Effector memory CD8-positive, alpha-beta T cell (primary cell): ENCODE measurements at regions not wholly inside any gene's neighbourhood (a gene's known extent, or its start where the extent isn't known, plus 50 kb on each side); places are given as distances from the start of the nearest gene placed in this dataset.
"Not testable (repeated sequence)": the region's sequence is repeated elsewhere in the genome, so short reads cannot be mapped to it uniquely, and the experiment has no call there.

Experiments used
- ATAC-seq: fragments of 150-1000 bp; cut with Tn5 transposase; replicated peaks from 2 replicates; pipeline ENCODE4 v1.10.0; 2021; ENCODE audit warnings: mild to moderate bottlenecking, moderate library complexity
- DNase-seq, 3 experiments: peaks; one replicate each; pipeline ENCODE4 v3.0.0; 2021
- H3K27ac Mint-ChIP-seq, 2 donors: one replicate each; pipeline ENCODE4 v1.8.0; 2022; ENCODE audit warnings: mild to moderate bottlenecking in 2 of 2, mixed read lengths in 2 of 2, moderate library complexity in 2 of 2
- H3K27me3 Mint-ChIP-seq, 2 donors: one replicate each; pipeline ENCODE4 v1.8.0; 2022; ENCODE audit warnings: mixed read lengths in 2 of 2
- H3K36me3 Mint-ChIP-seq: one replicate; pipeline ENCODE4 v1.8.0; 2022; ENCODE audit warnings: mild to moderate bottlenecking, moderate library complexity, mixed read lengths; ENCODE audit not compliant: insufficient read depth
- H3K4me1 Mint-ChIP-seq, 2 donors: one replicate each; pipeline ENCODE4 v1.8.0; 2022; ENCODE audit warnings: low read depth in 2 of 2, mixed read lengths in 2 of 2
- H3K4me3 Mint-ChIP-seq, 2 donors: one replicate each; pipeline ENCODE4 v1.8.0; 2022; ENCODE audit warnings: mild to moderate bottlenecking in 2 of 2, mixed read lengths in 2 of 2, moderate library complexity in 2 of 2
- H3K9me3 Mint-ChIP-seq, 2 donors: one replicate each; pipeline ENCODE4 v1.8.0; 2022; ENCODE audit warnings: mixed read lengths in 2 of 2

DNA sequence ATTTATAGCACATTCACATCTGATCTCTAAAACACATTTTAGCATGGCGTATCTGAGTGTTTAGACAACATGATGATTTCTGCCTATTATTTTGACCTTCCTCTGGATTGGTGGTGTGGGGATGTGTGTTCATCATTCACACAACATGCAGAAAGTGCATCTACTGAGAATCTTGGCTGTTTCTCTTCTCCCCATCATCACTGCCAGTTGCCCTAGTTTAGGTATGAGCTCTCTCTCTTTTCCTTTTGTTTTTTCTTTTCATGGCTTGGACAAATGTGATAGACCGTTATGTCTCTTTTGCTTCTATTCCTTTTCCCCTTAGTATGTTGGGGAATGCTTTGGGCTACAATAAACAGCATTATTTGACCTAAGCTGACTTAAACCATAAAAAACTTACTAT lies 239.2 kb upstream of the FZD8 start:
- Mint-ChIP-seq H3K27ac (no peak overlapping the region), H3K36me3 (peaks cover 4% of the 10 kb centered on the region), H3K4me3 (no peak overlapping the region), H3K4me1 (no peaks in the 10 kb centered on the region), H3K9me3 (peaks cover 3 to 18% of the 10 kb centered on the region in 2 donors), H3K27me3 (no peaks in the 10 kb centered on the region)
- ATAC-seq: no peak
- DNase-seq: no peak

DNA sequence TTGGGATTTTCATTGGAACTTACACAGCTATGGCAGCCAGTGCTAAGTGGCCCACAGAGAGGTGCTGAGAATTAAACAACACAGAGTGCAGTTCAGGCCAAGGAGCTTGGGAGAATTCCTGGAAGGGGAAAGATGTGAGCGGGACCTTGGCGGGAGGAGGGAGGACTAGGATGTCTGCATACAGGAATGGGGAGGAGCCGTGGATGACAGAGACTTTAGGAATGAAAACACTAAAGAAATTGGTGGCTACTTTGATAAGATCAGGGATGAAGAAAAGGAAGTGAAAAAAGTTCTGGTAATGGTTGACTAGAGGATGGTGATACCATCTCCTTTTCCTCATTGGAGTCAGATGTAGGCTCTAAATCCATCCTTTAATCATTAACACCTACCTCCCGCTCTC lies 234.2 kb upstream of the FZD8 start:
- H3K27ac Mint-ChIP-seq: no peak overlapping the region
- no peaks in the 10 kb centered on the region for H3K4me1 Mint-ChIP-seq
- no peak overlapping the region for H3K4me3 Mint-ChIP-seq
- no peak for DNase-seq
- H3K9me3 Mint-ChIP-seq: peaks cover 0 to 4% of the 10 kb centered on the region in 2 donors
- H3K36me3 Mint-ChIP-seq: no peaks in the 10 kb centered on the region
- no peaks in the 10 kb centered on the region for H3K27me3 Mint-ChIP-seq
- ATAC-seq: no peak

DNA sequence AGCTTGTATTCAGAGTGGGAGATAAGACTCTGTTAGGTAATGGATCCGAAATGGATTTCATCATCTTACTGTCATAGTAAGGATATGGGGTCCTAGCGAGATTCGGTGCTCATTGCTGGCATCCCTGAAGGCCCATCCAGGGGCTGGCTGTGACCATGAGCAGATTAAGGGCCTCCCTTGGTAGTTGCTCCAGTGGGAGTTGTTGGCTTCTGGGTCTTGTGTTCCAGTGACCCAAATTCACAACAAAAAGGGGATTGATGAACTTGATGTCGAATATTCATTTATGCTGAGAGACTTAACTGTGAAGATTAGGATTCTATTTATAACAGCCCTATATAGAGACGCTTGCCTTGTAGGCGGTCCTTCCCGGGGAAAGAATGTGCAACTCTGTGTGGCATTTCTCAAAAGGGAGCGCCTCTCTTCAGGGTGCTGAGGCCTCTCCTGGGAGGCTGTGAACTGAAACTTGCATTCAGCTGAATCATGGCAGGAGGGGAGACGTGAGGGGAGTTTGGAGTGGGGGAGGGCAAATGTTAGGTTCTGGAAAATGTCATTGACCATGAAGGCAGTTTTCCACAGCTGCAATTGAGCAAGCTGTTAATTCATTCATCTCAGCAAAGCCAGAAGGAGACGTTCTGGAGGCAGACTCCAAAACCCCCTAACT lies 233.1 kb upstream of the FZD8 start:
- H3K4me1 Mint-ChIP-seq: no peaks in the 10 kb centered on the region
- no peak overlapping the region for H3K27ac Mint-ChIP-seq
- no peak overlapping the region for H3K4me3 Mint-ChIP-seq
- no peaks in the 10 kb centered on the region for H3K27me3 Mint-ChIP-seq
- ATAC-seq: no peak
- no peak for DNase-seq
- no peaks in the 10 kb centered on the region for H3K36me3 Mint-ChIP-seq
- peaks cover 6 to 7% of the 10 kb centered on the region in 2 donors for H3K9me3 Mint-ChIP-seq

DNA sequence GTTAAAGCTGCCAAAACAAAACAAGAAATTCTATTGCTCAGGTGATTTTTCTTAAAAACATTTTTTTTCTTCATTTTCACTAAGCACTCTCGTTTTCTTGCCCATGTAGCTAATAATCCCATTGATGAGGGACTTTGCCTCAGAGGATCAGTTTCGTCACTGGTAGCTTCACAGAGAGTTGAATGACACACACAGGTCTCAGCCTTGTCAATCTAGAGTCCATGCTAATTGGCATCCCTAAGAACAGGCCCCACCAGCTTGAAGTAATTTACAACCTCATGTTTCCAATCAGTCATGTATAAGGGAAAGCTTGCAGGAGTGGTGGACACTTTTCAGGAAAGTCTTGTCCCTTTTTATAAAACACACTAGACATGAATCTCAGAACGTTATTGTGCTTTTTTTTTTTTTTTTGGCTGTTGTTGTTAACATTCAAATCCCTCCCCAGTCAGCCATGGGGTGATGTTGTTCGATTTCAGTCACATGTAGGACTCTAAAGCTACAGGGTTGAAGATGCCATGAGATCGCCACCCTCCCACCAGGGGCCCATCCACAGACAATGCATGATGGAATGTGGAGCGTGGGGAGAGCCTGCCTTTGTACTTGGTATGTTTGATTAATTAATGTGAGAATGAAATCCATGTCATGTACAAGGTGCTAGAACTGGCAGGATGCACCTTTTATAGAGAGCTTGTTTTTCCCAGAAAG lies 232.4 kb upstream of the FZD8 start:
- Mint-ChIP-seq H3K36me3 (no peaks in the 10 kb centered on the region), H3K27me3 (no peaks in the 10 kb centered on the region), H3K4me1 (no peaks in the 10 kb centered on the region), H3K9me3 (peaks cover 6 to 7% of the 10 kb centered on the region in 2 donors), H3K4me3 (no peak overlapping the region), H3K27ac (no peak overlapping the region)
- no peak for ATAC-seq
- DNase-seq: no peak

DNA sequence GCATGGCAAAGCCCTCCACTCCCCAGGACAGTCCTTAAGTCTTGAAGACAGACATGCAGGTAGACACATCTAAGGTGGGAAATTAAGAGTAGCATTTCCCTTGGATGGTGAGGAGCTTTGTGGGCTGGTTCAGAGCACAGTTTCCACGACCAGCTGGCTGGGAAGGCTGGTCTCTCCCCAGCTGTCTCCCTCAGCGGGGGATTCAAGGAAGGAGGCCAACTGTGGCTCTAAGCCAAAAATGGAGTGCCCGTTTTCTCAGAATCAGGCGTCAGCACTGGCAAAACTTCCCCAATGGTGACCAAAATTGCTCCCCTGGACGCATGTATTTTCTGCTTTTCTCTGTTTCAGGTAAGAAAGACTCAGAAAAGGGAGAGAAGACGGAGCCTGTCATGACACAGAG lies 230.6 kb upstream of the FZD8 start:
- Mint-ChIP-seq H3K9me3 (peaks cover 6 to 7% of the 10 kb centered on the region in 2 donors), H3K27me3 (no peaks in the 10 kb centered on the region), H3K27ac (no peak overlapping the region), H3K4me1 (no peaks in the 10 kb centered on the region), H3K4me3 (no peak overlapping the region), H3K36me3 (no peaks in the 10 kb centered on the region)
- ATAC-seq (no peak), DNase-seq (no peak)

DNA sequence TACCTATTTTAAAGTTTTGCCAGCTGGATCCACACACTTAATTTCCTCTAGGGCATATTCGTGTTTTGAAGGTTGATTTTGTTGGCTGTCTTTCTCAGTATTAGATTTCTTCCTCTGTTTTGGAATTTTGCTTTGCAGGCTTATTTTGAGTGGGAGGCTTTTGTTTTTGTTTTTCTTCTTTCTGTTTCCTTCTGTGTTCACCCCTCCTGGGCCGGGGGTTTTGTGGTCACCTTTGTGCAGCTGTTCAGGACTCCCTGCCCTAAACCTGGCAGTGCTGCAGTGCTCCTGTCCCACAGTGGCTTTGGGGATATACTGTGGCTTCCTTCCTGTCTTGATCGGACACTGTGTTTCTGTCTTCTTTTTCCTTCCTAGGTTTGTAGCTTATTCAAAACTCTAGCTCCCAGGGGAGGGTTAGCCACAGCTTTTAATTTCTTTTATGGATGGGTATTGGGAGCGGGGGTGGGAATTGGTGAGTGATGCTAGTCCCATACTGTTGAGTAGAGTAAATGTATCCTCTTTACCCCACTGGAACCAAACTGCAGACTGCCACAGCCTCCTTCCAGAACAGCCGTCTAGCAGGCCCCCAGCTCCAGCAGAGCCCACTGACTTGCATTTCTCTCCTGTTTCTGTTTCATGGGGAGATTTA lies 228.7 kb upstream of the FZD8 start:
- DNase-seq (no peak), ATAC-seq (no peak)
- Mint-ChIP-seq H3K27me3 (no peaks in the 10 kb centered on the region), H3K9me3 (peaks cover 6 to 7% of the 10 kb centered on the region in 2 donors), H3K36me3 (no peaks in the 10 kb centered on the region), H3K4me1 (no peaks in the 10 kb centered on the region), H3K27ac (no peak overlapping the region), H3K4me3 (no peak overlapping the region)

DNA sequence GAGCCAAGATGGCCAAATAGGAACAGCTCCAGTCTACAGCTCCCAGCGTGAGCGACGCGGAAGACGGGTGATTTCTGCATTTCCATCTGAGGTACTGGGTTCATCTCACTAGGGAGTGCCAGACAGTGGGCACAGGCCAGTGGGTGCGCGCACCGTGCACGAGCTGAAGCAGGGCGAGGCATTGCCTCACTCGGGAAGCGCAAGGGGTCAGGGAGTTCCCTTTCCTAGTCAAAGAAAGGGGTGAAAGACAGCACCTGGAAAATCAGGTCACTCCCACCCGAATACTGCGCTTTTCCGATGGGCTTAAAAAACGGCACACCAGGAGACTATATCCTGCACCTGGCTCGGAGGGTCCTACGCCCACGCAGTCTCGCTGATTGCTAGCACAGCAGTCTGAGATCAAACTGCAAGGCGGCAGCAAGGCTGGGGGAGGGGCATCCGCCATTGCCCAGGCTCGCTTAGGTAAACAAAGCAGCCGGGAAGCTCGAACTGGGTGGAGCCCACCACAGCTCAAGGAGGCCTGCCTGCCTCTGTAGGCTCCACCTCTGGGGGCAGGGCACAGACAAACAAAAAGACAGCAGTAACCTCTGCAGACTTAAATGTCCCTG lies 216.7 kb upstream of the FZD8 start:
- H3K9me3 Mint-ChIP-seq, H3K4me3 Mint-ChIP-seq, H3K27me3 Mint-ChIP-seq, H3K4me1 Mint-ChIP-seq, H3K27ac Mint-ChIP-seq, ATAC-seq, H3K36me3 Mint-ChIP-seq, DNase-seq: not testable (repeated sequence)

DNA sequence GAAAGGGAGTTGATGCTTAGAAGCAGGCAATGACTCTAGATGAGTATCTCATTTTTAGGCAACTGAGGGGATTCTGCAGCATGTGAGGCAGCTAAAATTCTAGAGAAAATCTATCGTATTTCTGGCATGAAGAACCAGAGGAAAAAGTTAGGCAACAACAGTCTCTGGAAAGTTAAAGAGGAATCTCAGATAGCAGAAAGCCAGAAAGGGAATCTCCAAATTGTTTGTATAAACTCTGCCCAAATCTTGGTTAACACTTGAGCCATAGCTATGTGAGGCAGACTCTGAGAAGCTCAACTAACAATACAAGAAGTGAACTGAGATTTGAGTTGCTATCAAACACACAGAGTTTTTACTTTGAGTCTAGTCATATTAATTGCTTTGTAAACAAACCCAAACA lies 215.8 kb upstream of the FZD8 start:
- Mint-ChIP-seq H3K4me1 (no peaks in the 10 kb centered on the region), H3K9me3 (peaks cover 0 to 4% of the 10 kb centered on the region in 2 donors), H3K27ac (no peak overlapping the region), H3K36me3 (no peaks in the 10 kb centered on the region), H3K4me3 (no peak overlapping the region), H3K27me3 (no peaks in the 10 kb centered on the region)
- ATAC-seq (no peak), DNase-seq (no peak)

DNA sequence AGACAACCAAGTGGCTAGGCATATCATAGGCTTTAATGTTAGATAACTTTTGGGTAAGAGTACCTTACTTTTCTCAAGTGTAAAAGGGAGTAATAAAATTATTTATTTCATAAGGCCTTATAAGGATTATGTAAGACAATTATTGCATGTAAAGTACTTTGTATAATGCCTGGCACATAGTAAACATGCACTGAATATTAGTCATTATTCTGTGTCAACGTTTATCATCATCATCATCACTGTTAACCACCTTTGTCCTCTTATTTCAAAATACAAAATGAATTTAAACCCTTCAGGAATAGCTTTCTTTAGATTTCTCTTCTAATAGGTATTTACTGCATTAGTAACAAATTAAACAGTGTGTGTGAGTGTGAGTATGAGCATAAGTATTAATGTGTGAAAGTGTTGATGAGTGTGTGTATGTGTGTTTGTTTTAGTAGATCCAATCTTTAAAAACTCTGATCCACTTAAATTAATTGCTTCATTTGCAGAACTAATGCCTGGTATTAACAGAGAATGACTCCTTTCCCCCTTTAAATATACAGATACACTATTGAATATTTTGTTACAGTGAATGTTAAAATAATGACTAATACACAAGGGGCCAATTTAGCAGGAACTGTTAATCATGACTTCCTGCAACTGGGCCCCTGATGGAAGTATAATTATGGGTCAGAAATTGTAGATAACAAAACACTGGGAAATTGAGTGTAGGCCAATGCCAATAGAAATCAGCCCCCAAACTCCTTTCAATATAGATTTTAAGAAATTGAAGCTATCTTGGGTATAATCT lies 213.3 kb upstream of the FZD8 start:
- DNase-seq: no peak
- H3K4me3 Mint-ChIP-seq: no peak overlapping the region
- H3K9me3 Mint-ChIP-seq: peaks cover 0 to 4% of the 10 kb centered on the region in 2 donors
- H3K27me3 Mint-ChIP-seq: no peaks in the 10 kb centered on the region
- H3K36me3 Mint-ChIP-seq: no peaks in the 10 kb centered on the region
- no peak for ATAC-seq
- H3K4me1 Mint-ChIP-seq: no peaks in the 10 kb centered on the region
- H3K27ac Mint-ChIP-seq: no peak overlapping the region

DNA sequence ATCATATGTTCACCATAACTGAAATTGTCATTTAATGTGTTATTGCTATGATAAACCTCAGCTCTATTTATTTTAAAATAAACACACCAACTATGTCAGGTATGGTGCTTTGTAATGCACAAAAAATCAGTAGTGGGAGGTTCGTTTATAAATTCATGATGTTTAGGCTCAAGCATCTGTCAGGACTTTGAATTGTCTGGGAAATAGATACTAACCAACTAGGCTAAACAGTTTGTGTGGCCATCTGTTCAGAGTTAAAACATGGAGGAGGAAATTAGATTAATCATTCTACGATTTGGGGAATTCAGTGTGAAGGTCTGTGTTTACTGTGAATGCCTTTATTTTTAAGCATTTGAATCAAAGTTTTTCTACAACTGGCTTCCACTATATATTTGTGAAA lies 212.6 kb upstream of the FZD8 start:
- Mint-ChIP-seq H3K4me3 (no peak overlapping the region), H3K27me3 (no peaks in the 10 kb centered on the region), H3K36me3 (no peaks in the 10 kb centered on the region), H3K4me1 (no peaks in the 10 kb centered on the region), H3K27ac (no peak overlapping the region), H3K9me3 (peaks cover 0 to 4% of the 10 kb centered on the region in 2 donors)
- no peak for ATAC-seq
- DNase-seq: no peak

DNA sequence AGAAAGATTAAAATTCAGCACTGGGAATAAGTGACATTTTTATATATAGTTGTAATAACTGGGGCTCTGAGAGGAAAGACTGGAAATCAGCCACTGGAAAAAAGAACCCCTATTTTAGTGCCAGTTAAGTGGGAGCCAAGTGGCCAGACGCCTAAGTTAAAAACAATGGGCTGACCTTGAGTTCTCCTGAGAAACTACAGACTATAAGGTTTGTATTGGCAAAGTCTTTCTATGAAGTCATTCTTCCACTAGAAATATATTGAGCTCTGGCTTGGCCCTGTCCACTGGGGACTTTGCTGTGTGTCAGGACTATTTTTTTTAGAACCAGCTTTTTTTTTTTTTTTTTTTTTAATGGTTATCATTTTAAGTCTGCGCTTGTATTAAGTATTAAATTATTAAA lies 210.6 kb upstream of the FZD8 start:
- ATAC-seq (no peak), DNase-seq (no peak)
- Mint-ChIP-seq H3K4me1 (no peaks in the 10 kb centered on the region), H3K27ac (no peak overlapping the region), H3K36me3 (no peaks in the 10 kb centered on the region), H3K27me3 (no peaks in the 10 kb centered on the region), H3K4me3 (no peak overlapping the region), H3K9me3 (peaks cover 0 to 4% of the 10 kb centered on the region in 2 donors)

DNA sequence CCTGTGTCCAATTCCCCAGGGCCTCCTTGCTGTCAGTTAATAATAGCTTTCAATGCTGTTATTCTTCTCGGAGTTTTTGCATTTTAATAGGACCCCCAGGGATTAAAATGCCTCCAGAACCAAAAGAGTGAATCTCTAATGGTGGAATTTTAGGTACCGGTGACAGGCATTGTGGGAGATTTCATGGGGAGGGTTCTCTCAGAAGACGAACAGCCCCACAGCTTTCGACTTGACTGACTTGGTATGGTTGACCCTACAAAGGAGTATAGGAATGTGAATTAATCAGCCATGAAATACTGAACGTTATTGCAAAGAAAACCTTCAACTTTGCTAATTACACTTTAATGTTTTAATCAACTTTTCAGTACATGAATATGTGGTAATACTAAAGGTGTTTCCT lies 206.3 kb upstream of the FZD8 start:
- ATAC-seq (no peak), DNase-seq (no peak)
- H3K4me1 Mint-ChIP-seq: no peaks in the 10 kb centered on the region
- no peaks in the 10 kb centered on the region for H3K36me3 Mint-ChIP-seq
- no peaks in the 10 kb centered on the region for H3K27me3 Mint-ChIP-seq
- no peak overlapping the region for H3K27ac Mint-ChIP-seq
- H3K4me3 Mint-ChIP-seq: no peak overlapping the region
- H3K9me3 Mint-ChIP-seq: peaks cover 0 to 3% of the 10 kb centered on the region in 2 donors

DNA sequence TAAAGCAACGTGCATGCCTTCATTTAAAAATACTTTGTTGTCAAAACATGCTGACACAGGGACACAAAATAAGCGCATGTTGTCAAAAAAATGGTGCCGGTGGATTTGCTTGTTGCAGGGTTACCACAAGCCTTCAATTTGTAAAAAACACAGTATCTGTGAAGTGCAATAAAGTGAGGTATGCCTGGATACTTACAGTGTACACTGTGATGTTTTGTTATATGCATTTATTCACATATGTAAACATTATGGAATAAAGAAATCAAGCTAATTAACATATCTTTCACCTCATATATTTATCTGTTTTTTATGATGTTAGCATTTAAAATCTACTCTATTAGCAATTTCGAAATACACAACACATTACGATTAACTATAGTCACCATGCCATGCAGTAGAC lies 202.6 kb upstream of the FZD8 start:
- Mint-ChIP-seq H3K9me3 (peaks cover 3 to 6% of the 10 kb centered on the region in 2 donors), H3K4me1 (no peaks in the 10 kb centered on the region), H3K27me3 (no peaks in the 10 kb centered on the region), H3K36me3 (no peaks in the 10 kb centered on the region), H3K27ac (no peak overlapping the region), H3K4me3 (no peak overlapping the region)
- no peak for ATAC-seq
- DNase-seq: no peak
